ENCODE measurements at regions not wholly inside any gene's neighbourhood (a gene's known extent, or its start where the extent isn't known, plus 50 kb on each side); places are given as distances from the start of the nearest gene placed in this dataset.

- TF ChIP-seq CTCF (conservative IDR thresholded peaks at IDR 0.05; ENCODE audit: low read depth, low read length) (no peak), EZH2 (IDR thresholded peaks at IDR 0.05; ENCODE audit: borderline replicate concordance, low read depth, low read length, poor library complexity, severe bottlenecking) (no peak)
Observed at GRCh38 chr6:144885817-144886216, 600.7 kb downstream of the UTRN start.
